ENCODE measurements at regions not wholly inside any gene's neighbourhood (a gene's known extent, or its start where the extent isn't known, plus 50 kb on each side); places are given as distances from the start of the nearest gene placed in this dataset.

DNA sequence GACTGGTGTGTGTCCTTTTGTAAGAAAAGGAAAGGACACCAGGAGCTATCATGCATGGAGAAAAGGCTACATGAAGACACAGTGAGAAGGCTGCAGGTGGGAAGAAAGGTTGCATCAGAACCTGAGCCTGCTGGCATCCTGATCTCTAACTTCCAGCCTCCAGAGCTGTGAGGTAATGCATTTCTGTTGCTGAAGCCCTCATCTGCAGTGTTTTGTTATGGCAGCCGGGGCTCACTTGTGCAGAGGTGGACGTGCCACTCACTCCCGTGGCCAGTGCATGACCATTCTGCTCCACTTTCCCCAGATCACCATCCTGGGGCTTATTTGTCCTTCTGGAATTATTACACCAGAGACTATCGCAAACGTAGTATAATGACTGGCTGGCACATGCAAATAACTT is 155.3 kb downstream of the IRS2 start:
- no peak overlapping the region for H3K4me3 ChIP-seq (ENCODE audit: low read length in 3 of 3)

DNA sequence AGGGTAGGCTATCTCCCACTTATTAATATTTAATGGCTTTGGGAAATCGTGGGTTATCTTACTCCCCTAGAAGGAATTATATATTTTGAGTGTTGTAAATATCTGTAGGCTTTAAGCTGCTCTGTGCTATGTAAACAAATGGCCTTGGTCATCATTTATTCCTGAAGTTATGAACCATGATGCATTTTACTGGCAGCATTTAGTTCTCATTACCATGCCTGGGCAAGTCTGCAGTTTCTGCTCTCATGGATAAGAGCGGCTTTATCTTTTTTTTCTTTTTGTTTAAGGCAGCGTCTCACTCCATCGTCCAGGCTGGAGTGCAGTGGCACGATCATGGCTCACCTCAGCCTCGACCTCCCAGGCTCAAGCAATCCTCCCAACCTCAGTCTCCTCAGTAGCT is 156.1 kb downstream of the IRS2 start:
- H3K36me3 ChIP-seq (ENCODE audit: control insufficient read depth in 3 of 3, insufficient read depth in 3 of 3, low read length in 3 of 3): no peaks in the 10 kb centered on the region
- H3K27me3 ChIP-seq (ENCODE audit: control insufficient read depth in 3 of 3, insufficient read depth in 3 of 3, low read length in 3 of 3): peaks cover 0 to 4% (median 3%) of the 10 kb centered on the region in 3 donors
- no peak overlapping the region for H3K9ac ChIP-seq (ENCODE audit: low read depth in 1 of 3, low read length in 3 of 3)
- H3K4me3 ChIP-seq (ENCODE audit: low read length in 3 of 3): no peak overlapping the region
- H3K4me1 ChIP-seq (ENCODE audit: control insufficient read depth in 3 of 3, insufficient read depth in 3 of 3, low read length in 3 of 3): peaks cover 0 to 10% (median 7%) of the 10 kb centered on the region in 3 donors
- no peak overlapping the region for H3K27ac ChIP-seq (ENCODE audit: low read depth, low read length)
- peaks cover 0 to 1% (median 0%) of the 10 kb centered on the region in 3 donors for H3K9me3 ChIP-seq (ENCODE audit: control insufficient read depth in 3 of 3, low read length in 3 of 3)

More for the DNA sequence above, 155.3 kb downstream of the IRS2 start:
- Histone ChIP-seq H3K36me3 (ENCODE audit: control insufficient read depth in 3 of 3, insufficient read depth in 3 of 3, low read length in 3 of 3) (no peaks in the 10 kb centered on the region), H3K4me1 (ENCODE audit: control insufficient read depth in 3 of 3, insufficient read depth in 3 of 3, low read length in 3 of 3) (peaks cover 0 to 10% (median 7%) of the 10 kb centered on the region in 3 donors), H3K27ac (ENCODE audit: low read depth, low read length) (no peak overlapping the region), H3K9ac (ENCODE audit: low read depth in 1 of 3, low read length in 3 of 3) (no peak overlapping the region), H3K9me3 (ENCODE audit: control insufficient read depth in 3 of 3, low read length in 3 of 3) (peaks cover 0 to 5% (median 0%) of the 10 kb centered on the region in 3 donors), H3K27me3 (ENCODE audit: control insufficient read depth in 3 of 3, insufficient read depth in 3 of 3, low read length in 3 of 3) (peaks cover 0 to 4% (median 3%) of the 10 kb centered on the region in 3 donors)

DNA sequence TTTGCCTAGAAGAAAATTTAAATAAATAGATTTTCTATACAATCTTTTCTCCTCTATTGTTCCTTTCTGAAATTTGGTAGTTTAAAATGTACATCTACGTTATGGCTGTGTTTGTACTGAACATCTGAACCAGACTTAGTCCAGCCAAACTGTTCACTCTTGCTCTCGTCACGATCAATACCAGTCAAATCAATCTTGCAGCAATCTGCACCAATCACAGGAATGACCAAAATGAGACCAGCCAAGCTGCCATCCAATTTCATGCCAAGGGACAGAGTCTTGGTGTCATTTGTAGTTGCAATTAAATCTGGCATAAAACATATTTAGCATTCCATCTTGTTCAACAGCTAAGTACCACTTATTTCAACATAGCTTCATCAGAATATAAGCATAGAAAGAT is 156.6 kb downstream of the IRS2 start:
- Histone ChIP-seq H3K9ac (ENCODE audit: low read depth in 1 of 3, low read length in 3 of 3) (no peak overlapping the region), H3K27ac (ENCODE audit: low read depth, low read length) (no peak overlapping the region), H3K4me3 (ENCODE audit: low read length in 3 of 3) (no peak overlapping the region), H3K27me3 (ENCODE audit: control insufficient read depth in 3 of 3, insufficient read depth in 3 of 3, low read length in 3 of 3) (peaks cover 0 to 4% (median 3%) of the 10 kb centered on the region in 3 donors), H3K36me3 (ENCODE audit: control insufficient read depth in 3 of 3, insufficient read depth in 3 of 3, low read length in 3 of 3) (no peaks in the 10 kb centered on the region), H3K9me3 (ENCODE audit: control insufficient read depth in 3 of 3, low read length in 3 of 3) (no peaks in the 10 kb centered on the region), H3K4me1 (ENCODE audit: control insufficient read depth in 3 of 3, insufficient read depth in 3 of 3, low read length in 3 of 3) (peaks cover 0 to 10% (median 7%) of the 10 kb centered on the region in 3 donors)

DNA sequence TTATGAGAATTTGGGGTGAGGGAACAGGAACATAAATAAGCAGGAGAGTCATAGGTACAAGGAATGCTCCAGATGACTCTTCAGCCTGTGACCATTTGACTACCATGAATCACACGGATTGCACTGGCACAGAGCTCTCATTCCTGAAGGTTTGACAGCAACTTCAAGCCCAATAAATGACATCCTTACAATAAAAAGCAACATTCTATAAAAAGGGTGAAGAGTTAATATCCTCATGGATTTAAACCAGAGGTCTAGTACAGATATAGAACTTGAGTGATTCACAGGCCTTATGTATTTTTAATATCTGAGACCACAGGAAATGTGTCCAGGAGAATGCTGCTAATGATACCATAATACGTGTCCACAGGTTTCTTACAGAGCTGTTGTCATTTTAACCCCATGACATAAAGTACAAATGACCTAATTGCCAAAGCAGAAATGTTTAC is 158.1 kb downstream of the IRS2 start:
- H3K4me1 ChIP-seq (ENCODE audit: control insufficient read depth in 3 of 3, insufficient read depth in 3 of 3, low read length in 3 of 3): peaks cover 0 to 10% (median 7%) of the 10 kb centered on the region in 3 donors
- H3K4me3 ChIP-seq (ENCODE audit: low read length in 3 of 3): no peak overlapping the region
- H3K27ac ChIP-seq (ENCODE audit: low read depth, low read length): no peak overlapping the region
- H3K27me3 ChIP-seq (ENCODE audit: control insufficient read depth in 3 of 3, insufficient read depth in 3 of 3, low read length in 3 of 3): peaks cover 0 to 4% (median 3%) of the 10 kb centered on the region in 3 donors
- no peak overlapping the region for H3K9ac ChIP-seq (ENCODE audit: low read depth in 1 of 3, low read length in 3 of 3)
- no peaks in the 10 kb centered on the region for H3K36me3 ChIP-seq (ENCODE audit: control insufficient read depth in 3 of 3, insufficient read depth in 3 of 3, low read length in 3 of 3)
- no peaks in the 10 kb centered on the region for H3K9me3 ChIP-seq (ENCODE audit: control insufficient read depth in 3 of 3, low read length in 3 of 3)

DNA sequence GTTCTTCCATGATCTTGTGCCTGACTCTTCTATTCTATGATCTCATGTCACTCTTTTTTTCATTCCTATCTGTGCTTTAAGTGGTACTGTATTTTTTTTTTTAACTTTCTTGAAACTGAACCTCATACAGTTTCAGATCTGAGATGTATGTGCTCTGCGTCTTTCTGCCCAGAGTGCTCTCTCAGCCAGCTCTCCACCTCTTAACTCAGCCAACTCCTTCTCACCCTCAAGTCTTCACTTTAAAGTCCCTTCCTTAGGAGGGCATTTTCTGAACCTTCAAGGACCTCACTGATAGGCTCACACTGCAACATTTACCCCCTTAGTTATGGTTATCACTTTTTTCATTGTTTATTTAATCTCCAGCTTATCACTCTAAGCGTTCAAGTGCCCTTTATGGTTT is 158.7 kb downstream of the IRS2 start:
- Histone ChIP-seq H3K36me3 (ENCODE audit: control insufficient read depth in 3 of 3, insufficient read depth in 3 of 3, low read length in 3 of 3) (no peaks in the 10 kb centered on the region), H3K27ac (ENCODE audit: low read depth, low read length) (no peak overlapping the region), H3K9me3 (ENCODE audit: control insufficient read depth in 3 of 3, low read length in 3 of 3) (no peaks in the 10 kb centered on the region), H3K4me3 (ENCODE audit: low read length in 3 of 3) (no peak overlapping the region), H3K27me3 (ENCODE audit: control insufficient read depth in 3 of 3, insufficient read depth in 3 of 3, low read length in 3 of 3) (peaks cover 0 to 4% (median 3%) of the 10 kb centered on the region in 3 donors), H3K4me1 (ENCODE audit: control insufficient read depth in 3 of 3, insufficient read depth in 3 of 3, low read length in 3 of 3) (peaks cover 0 to 10% (median 7%) of the 10 kb centered on the region in 3 donors), H3K9ac (ENCODE audit: low read depth in 1 of 3, low read length in 3 of 3) (no peak overlapping the region)

DNA sequence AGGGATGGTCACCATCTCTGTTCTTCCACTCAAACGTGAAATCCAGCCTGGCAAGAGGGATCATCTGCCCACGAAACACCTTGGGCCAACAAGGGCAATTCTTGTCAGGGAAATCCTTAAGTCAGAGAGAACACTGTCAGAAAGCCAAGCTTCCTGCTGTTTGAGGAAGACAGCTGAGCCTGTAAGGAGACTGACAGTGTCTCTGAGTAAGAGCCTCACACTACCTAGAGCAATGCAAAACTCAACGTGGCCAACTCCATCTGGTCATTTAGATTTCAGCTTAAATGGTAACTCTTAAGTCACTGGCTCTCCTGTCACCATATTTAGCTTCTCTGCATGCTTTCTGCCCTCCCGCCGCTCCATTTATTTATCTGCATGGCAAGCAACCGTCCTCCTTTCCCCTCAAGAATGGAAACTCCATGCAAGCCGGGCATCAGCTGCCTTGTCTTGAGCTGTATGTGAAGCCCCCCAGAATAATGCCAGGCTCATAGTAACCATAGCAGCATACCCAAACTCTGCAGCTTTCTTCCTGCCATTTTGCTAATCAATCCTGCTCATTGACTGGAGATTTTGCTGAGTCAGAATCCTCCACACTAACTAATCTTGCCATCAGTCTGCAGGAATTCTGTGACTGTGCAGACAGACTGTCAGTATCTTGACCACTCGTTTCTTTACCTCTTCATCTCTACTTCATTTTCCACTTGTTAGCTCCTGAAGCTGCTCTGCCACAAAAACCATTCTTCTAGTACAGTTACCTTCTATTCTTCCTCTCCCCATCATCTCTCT is 159.8 kb downstream of the IRS2 start:
- no peak overlapping the region for H3K27ac ChIP-seq (ENCODE audit: low read depth, low read length)
- H3K27me3 ChIP-seq (ENCODE audit: control insufficient read depth in 3 of 3, insufficient read depth in 3 of 3, low read length in 3 of 3): peaks cover 0 to 4% (median 3%) of the 10 kb centered on the region in 3 donors
- no peak overlapping the region for H3K9ac ChIP-seq (ENCODE audit: low read depth in 1 of 3, low read length in 3 of 3)
- peaks cover 0 to 10% (median 7%) of the 10 kb centered on the region in 3 donors for H3K4me1 ChIP-seq (ENCODE audit: control insufficient read depth in 3 of 3, insufficient read depth in 3 of 3, low read length in 3 of 3)
- H3K36me3 ChIP-seq (ENCODE audit: control insufficient read depth in 3 of 3, insufficient read depth in 3 of 3, low read length in 3 of 3): no peaks in the 10 kb centered on the region
- H3K9me3 ChIP-seq (ENCODE audit: control insufficient read depth in 3 of 3, low read length in 3 of 3): no peaks in the 10 kb centered on the region
- H3K4me3 ChIP-seq (ENCODE audit: low read length in 3 of 3): no peak overlapping the region

DNA sequence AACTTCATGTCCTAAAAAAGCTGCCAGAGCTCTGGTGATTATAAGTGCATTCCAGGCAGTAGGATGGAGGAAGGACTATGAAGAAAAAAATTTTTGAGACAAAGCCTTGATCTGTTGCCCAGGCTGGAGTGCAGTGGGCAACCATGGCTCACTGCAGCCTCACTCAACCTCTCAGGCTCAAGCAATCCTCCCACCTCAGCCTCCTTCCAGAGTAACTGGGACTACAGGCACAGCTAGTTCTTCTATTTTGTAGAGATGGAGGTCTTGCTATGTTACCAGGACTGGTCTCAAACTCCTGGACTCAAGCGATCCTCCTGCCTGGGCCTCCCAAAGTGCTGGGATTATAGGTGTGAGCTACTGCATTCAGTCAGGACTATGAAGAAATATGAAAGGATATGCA is 161.2 kb downstream of the IRS2 start:
- no peak overlapping the region for H3K9ac ChIP-seq (ENCODE audit: low read depth in 1 of 3, low read length in 3 of 3)
- H3K4me1 ChIP-seq (ENCODE audit: control insufficient read depth in 3 of 3, insufficient read depth in 3 of 3, low read length in 3 of 3): peaks cover 0 to 10% (median 7%) of the 10 kb centered on the region in 3 donors
- no peaks in the 10 kb centered on the region for H3K36me3 ChIP-seq (ENCODE audit: control insufficient read depth in 3 of 3, insufficient read depth in 3 of 3, low read length in 3 of 3)
- no peak overlapping the region for H3K4me3 ChIP-seq (ENCODE audit: low read length in 3 of 3)
- H3K27ac ChIP-seq (ENCODE audit: low read depth, low read length): no peak overlapping the region
- no peaks in the 10 kb centered on the region for H3K9me3 ChIP-seq (ENCODE audit: control insufficient read depth in 3 of 3, low read length in 3 of 3)
- no peaks in the 10 kb centered on the region for H3K27me3 ChIP-seq (ENCODE audit: control insufficient read depth in 3 of 3, insufficient read depth in 3 of 3, low read length in 3 of 3)

DNA sequence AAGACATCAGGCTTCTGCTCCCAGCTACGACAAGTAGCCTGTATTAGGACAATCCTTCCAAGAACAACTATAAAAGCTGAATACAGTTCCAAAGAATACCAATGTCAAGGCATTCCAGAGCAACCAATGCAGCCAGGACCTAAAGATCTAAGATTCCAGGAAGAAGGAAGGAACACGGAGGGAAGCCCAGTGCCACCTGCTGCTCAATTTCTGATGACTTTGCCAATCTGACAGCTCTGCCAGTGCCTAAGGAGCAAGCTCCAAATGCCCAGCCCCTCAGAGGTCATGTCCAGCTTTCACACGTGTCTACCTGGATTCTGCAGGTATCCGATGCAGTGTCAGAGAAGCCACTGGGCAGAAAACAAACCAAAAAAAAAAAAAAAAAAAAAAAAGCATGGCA is 164.4 kb downstream of the IRS2 start:
- no peak overlapping the region for H3K9ac ChIP-seq (ENCODE audit: low read depth in 1 of 3, low read length in 3 of 3)
- no peaks in the 10 kb centered on the region for H3K4me1 ChIP-seq (ENCODE audit: control insufficient read depth in 3 of 3, insufficient read depth in 3 of 3, low read length in 3 of 3)
- no peaks in the 10 kb centered on the region for H3K36me3 ChIP-seq (ENCODE audit: control insufficient read depth in 3 of 3, insufficient read depth in 3 of 3, low read length in 3 of 3)
- H3K27me3 ChIP-seq (ENCODE audit: control insufficient read depth in 3 of 3, insufficient read depth in 3 of 3, low read length in 3 of 3): no peaks in the 10 kb centered on the region
- H3K4me3 ChIP-seq (ENCODE audit: low read length in 3 of 3): no peak overlapping the region
- H3K27ac ChIP-seq (ENCODE audit: low read depth, low read length): no peak overlapping the region
- no peaks in the 10 kb centered on the region for H3K9me3 ChIP-seq (ENCODE audit: control insufficient read depth in 3 of 3, low read length in 3 of 3)

DNA sequence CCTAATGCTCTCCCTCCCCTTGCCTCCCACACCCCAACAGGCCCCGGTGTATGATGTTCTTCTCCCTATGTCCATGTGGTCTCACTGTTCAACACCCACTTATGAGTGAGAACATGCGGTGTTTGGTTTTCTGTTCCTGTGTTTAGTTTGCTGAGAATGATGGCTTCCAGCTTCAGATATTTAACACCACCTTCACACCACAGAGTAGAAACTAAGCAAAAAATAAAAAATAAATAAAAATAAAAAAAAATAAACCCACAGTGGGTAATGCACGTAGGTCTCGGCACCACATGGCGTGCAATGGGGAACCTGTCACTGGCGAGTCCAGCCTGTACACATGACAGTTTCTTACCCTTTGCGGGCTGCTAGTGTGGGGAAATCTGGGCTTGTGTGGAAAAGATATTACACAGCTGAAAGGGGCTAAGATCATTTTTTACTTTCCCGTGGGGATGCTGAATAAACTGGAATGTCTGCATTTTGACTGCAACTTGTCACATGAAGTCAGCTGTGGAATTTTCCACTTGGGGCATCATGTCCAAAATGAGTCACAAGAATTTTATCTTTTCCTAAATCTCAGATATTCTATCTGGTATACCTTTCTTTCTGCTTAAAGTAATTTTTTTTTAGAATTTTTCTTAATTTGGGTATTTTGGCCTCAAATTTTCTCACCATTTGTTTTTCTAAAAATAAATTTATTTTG is 170.5 kb downstream of the IRS2 start:
- H3K4me3 ChIP-seq (ENCODE audit: low read length in 3 of 3): no peak overlapping the region
- H3K27ac ChIP-seq (ENCODE audit: low read depth, low read length): no peak overlapping the region
- H3K9me3 ChIP-seq (ENCODE audit: control insufficient read depth in 3 of 3, low read length in 3 of 3): no peaks in the 10 kb centered on the region
- no peaks in the 10 kb centered on the region for H3K27me3 ChIP-seq (ENCODE audit: control insufficient read depth in 3 of 3, insufficient read depth in 3 of 3, low read length in 3 of 3)
- no peaks in the 10 kb centered on the region for H3K4me1 ChIP-seq (ENCODE audit: control insufficient read depth in 3 of 3, insufficient read depth in 3 of 3, low read length in 3 of 3)
- no peak overlapping the region for H3K9ac ChIP-seq (ENCODE audit: low read depth in 1 of 3, low read length in 3 of 3)
- no peaks in the 10 kb centered on the region for H3K36me3 ChIP-seq (ENCODE audit: control insufficient read depth in 3 of 3, insufficient read depth in 3 of 3, low read length in 3 of 3)

All from skeletal muscle tissue (tissue), 3 donors.